GM23248 (cell line): ENCODE measurements at regions not wholly inside any gene's neighbourhood (a gene's known extent, or its start where the extent isn't known, plus 50 kb on each side); places are given as distances from the start of the nearest gene placed in this dataset.

Experiments used
- EZH2 ChIP-seq: fragments of 200-600 bp; sonication (generic); IDR thresholded peaks from 2 replicates; pipeline ENCODE4 v1.6.1; 2018; ENCODE audit warnings: antibody characterized with exemption, mild to moderate bottlenecking; ENCODE audit not compliant: insufficient read depth, poor library complexity, severe bottlenecking
- EZH2phosphoT487 ChIP-seq: fragments of 200-600 bp; sonication (generic); IDR thresholded peaks from 2 replicates; pipeline ENCODE4 v1.6.1; 2018; ENCODE audit warnings: antibody characterized with exemption, moderate library complexity, mild to moderate bottlenecking, low read depth; ENCODE audit not compliant: insufficient read depth

- no peak for TF ChIP-seq EZH2
- TF ChIP-seq EZH2phosphoT487 = no peak
These were observed 153.4 kb downstream of the TMEM18 start for GRCh38 chr2:523698-524270.
